ENCODE measurements at regions not wholly inside any gene's neighbourhood (a gene's known extent, or its start where the extent isn't known, plus 50 kb on each side); places are given as distances from the start of the nearest gene placed in this dataset.

- TF ChIP-seq EZH2 (IDR thresholded peaks at IDR 0.05; ENCODE audit: insufficient read depth, poor library complexity, severe bottlenecking) (no peak), EZH2phosphoT487 (IDR thresholded peaks at IDR 0.05; ENCODE audit: insufficient read depth, low read depth) (no peak)
Observed at GRCh38 chr15:38972831-38973230, 408.2 kb upstream of the RASGRP1 start.
